ENCODE measurements at regions not wholly inside any gene's neighbourhood (a gene's known extent, or its start where the extent isn't known, plus 50 kb on each side); places are given as distances from the start of the nearest gene placed in this dataset.

- DNase-seq: no peak
These were observed 930.7 kb downstream of the BCL11A start for GRCh38 chr2:59622599-59623308.

DNA sequence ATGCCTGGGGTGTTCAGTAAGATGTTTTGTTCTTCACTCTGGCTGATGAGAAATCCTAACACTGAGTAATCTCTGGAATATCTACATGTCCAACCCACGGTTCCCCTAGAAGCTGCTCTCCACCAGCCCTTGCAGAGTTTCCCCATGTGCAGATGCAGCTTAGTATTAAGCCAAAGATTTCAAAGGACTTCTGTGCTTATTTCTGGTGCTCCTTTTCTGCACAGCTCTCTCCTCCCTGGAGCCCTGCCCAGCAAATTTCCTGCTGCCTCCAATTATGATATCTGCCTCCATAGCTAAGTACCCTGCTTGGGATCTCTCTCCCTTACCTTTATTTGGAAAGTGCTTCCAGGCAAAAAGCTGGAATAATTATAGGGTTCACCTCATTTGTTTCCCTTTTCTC is 949.3 kb downstream of the BCL11A start:
- no peak for DNase-seq

DNA sequence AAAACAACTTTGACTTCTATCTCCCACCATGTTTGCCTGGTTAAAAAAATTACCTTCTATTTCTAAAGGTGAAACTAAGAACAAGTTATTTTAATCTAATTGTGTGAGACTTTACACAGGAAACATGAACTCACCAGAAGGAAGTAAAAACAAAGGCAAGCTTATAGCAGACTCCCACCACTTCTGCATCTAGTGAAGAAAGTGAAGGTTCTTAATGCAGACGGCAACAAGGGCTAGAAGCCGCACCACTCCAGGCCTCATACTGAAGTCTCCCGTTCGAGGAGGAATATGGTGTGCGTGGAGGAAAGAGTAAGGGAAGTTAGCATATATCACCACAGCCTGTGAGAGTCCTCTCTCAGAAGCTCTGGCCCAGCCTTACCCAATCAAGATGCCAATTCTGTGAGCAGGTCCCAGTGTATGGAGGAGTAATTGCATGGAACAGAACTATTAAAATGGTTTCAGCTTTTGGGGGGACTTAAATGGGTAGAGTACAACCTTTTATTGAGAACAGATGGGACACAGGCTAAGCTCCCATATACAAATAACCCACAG is 958.7 kb downstream of the BCL11A start:
- DNase-seq: no peak

- no peak for DNase-seq
These were observed 962.7 kb downstream of the BCL11A start for GRCh38 chr2:59590798-59591197.

- no peak for DNase-seq
These were observed 963.6 kb downstream of the BCL11A start for GRCh38 chr2:59589881-59590280.

DNA sequence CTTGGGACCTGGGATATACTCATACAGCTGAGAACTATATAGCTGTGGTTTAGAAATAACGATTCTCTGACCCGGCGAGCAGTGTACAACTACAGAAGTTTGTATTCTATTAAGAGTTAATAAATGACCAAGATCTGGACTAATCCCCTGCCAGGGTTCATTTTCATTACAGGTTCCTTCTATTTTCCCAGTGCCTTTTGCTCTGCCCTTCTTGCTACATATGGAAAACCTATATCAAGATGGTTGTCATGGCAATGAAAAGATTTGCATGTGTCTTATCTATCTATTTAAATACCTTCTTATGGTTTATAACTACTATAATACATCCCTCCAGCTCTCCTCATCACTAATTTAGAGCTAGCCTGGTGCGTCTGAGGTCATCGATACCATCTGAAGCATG is 965.2 kb downstream of the BCL11A start:
- no peak for DNase-seq

- no peak for DNase-seq
These were observed 967.3 kb downstream of the BCL11A start for GRCh38 chr2:59586176-59586575.

DNA sequence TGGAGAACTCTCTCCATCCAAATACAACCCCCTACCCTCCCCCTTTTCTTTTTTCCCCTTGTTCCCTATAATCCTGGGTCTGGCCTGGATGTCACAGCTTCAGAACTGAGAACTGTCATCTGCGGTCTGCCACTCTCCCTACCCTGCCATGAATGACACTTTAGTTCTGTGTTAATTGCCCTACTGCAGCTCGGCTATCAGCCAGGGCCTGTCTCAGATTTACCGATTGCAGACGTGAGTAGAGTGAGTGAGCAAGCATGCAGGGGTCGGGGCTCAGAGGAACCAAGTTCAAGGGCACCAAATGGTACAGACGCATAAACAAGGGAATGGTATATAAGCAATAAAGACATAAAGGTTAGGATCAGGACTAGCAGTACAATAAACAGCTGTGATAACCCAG is 967.8 kb downstream of the BCL11A start:
- no peak for DNase-seq

GRCh38 chr2:59584958-59585357 is 968.5 kb downstream of the BCL11A start:
- DNase-seq: peak in 1 of 5 experiments; percentile 1

DNA sequence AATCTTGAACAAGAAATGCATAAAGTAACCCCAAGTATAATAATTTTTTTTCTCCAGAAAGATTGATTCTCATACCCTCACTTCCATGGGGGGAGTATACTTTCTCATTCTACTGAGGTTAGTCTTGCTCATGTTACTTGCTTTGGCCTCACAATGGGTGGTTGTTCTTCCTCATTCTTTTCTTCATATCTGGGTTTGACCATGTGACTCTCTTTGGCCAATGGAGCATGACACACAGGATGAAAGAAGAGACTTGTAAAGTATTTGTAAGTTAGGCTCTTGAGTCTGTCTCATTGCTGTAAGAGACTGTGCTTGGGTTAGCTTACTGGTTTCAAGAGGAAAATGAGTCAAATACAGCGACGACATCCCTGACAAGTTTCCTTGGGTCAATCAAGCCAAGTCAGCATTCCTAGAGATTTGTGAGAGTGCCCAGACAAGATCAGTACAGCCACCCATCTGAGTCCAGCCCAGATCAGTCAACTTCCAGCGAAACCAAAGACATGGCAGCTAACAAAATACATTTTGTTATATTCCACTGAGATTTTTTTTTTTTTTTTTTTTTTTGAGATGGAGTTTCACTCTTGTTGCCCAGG is 970.2 kb downstream of the BCL11A start:
- DNase-seq: no peak

DNA sequence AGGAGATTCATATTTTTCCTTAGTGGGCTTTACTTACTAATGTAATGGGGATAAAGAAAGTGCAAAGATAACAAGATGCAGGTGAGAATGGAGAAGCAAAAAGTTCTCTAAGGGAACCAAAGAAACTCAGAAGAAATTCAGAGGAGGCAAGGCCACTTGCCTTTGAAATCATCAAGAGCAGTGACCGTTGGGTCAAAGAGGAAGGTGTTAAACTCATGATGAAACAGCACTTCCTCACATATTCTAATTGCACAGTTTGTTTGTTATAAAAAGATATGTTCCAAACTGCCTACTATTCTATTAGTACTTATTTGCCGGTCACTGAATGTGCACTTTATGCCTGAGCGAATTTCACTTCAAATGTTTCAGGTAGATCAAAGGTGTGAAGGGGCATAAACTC is 975.1 kb downstream of the BCL11A start:
- no peak for DNase-seq

DNA sequence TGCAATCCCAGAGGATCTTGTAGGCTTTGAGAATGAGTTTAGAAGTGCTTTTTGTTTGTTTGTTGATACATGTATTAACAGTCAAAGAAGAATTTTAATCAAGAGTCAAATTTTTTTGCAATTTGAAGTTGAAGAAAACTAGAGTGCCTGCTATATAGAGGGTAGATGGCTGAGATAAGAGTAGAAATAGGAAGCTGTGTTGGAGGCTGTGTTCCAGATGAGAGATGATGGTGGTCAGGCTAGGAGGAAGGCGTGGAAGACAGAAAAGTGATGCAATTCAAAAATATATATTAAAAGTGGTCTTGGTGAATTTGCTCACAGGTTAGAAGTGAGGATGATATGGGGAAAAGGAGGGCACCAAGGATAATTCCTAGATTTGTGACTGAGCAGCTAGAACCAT is 978.3 kb downstream of the BCL11A start:
- DNase-seq: no peak

DNA sequence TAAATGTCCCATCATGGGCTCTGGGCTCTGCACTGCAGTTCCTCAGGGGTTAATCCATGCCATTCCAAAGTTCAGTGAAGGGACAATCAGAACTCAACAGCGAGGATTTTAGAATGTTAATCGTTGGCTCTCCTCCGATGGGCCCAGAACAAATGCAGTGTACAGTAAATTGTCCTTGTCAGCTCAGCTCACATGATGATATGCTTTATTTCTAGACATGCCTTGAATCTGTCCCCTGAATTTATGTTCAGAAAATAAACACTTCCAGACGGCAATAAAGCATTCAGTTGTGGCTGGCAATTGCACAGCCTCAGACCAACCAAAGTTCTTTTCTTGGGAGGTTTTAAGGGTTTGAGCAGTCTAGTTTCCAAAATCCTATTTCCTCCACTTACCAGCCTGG is 981.2 kb downstream of the BCL11A start:
- DNase-seq: no peak

DNA sequence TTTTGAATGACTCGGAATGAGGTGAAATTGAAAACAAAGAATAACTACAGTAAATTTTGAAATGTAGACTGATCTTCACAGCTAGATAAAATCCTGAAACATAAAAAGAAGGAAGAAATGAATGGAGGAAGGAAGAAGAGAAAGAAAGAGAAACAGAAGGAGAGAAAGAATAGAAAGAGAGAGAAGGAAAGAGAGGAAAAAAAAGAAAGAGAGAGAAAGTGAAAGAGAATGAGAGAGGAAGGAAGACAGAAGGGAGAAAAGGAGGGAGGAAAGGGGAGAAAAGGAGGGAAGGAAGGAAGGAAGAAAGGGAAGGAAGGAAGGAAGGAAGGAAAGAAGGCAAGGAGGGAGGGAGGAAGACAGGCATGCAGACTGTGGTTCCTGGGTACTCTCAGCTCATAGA is 982.6 kb downstream of the BCL11A start:
- DNase-seq: no peak

- no peak for DNase-seq
These were observed 984.3 kb downstream of the BCL11A start for GRCh38 chr2:59569124-59569523.

DNA sequence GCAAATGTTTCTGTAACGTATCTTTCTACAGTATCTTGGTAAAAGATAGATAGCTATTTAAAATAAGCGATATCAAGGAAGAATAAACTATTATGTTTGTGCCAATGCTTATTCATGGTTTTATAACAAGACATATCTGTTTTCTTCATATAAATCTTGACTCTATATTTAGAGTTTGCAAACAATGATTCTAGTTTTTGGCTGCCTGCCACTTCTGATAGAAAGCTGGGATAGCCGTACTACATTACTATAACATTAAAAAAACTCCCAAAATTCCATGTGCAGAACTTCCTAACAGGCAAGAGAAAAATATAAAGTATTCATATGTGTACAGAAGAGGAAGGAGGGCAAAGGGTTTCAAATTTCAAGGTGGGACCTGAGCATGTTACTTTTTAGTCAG is 985.0 kb downstream of the BCL11A start:
- DNase-seq: no peak

DNA sequence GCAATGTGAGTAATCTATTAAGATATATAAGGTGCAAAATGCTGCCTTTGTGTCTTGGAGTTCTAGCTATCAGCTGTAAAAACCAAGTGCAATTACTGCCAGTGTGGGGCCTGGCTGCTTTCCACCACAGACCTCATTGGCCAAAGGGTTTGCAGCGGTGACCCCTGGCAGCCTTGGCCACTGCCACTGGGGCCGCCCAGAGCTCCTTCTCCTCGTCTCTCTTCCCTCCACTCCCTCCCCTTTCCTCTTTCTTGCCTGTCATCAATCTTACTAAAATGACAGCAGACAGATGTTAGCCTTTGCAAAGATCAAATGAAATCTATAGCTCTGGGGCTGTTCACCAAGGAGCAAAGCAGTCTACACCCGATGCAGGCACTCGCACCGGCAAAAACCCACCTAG is 986.3 kb downstream of the BCL11A start:
- DNase-seq: no peak

GRCh38 chr2:59566739-59567138 is 986.7 kb downstream of the BCL11A start:
- DNase-seq: no peak

- no peak for DNase-seq
These were observed 992.2 kb downstream of the BCL11A start for GRCh38 chr2:59561281-59561680.

DNA sequence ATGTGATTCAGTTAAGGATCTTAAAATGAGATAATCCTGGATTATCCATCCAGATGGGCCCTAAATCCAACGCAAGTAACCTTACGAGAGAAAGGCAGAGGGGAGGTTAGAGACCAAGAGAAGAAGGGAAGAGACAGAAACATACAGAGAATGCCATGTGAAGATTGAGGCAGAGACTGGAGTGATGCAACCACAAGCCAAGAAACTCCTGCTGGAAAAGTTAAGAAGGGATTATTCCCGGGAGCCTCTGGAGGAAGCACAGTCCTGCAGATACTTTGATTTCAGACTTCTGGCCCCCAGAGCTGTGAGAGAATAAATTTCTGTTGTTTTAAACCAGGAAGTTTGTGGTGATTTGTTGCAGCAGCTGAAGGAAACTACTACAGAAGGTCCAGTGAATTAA is 992.7 kb downstream of the BCL11A start:
- no peak for DNase-seq

- no peak for DNase-seq
These were observed 1012.6 kb downstream of the BCL11A start for GRCh38 chr2:59540864-59541263.

DNA sequence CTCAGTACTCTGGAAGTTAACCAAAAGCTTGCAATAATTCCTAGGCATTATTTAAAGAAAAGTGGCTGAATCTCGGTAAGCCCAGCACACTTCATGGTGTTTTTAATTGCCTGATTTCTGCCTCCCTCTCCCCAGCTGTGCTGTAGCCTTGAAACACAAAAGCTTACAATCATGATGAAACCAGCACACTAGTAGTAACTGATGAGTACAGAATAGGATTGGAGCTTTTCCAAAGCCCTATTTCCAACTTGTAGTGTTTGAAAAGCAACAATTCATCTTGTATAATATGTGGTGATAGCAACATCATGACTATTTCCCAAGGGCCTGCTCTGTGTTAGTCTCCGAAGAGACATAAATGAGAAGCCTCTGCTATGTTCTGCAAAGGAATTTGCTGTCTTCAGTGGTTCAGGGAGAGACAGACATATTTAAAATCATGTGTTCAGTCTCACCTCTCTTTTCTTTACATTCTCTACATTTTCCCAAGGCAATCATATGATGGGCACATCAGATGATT is 1015.0 kb downstream of the BCL11A start:
- DNase-seq: no peak

GRCh38 chr2:59532808-59533207 is 1020.6 kb downstream of the BCL11A start:
- DNase-seq: no peak

DNA sequence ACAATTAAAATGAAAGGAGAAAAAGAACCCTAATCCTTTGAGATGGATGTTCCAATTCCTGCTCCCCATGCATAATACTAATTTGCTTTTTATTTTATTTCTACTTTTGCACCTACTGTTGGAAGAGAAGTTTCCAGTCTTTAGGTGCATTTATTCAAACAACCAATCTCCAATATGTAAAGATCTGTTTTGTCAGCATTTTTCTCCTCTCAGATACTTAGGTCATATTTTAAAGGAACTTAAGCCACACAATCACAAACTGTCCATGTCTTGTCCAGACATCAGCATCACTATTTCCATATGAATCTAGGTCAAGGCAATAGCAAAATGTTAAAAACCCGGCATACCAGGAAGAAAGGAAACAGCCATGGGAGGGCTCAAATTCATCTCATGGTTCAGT is 1023.2 kb downstream of the BCL11A start:
- no peak for DNase-seq

All from T-helper 2 cell (primary cell).